Brain microvascular endothelial cell (primary cell): ENCODE measurements at regions not wholly inside any gene's neighbourhood (a gene's known extent, or its start where the extent isn't known, plus 50 kb on each side); places are given as distances from the start of the nearest gene placed in this dataset.

ENCODE experiments used
- DNase-seq: peaks from one replicate; pipeline ENCODE4 v3.0.0-alpha.2; 2020
- H3K27ac ChIP-seq: fragments of 250-450 bp; sonication (Bioruptor Pico); 2 replicates; pipeline ENCODE4 v1.5.1; 2020; ENCODE audit warnings: mild to moderate bottlenecking, moderate library complexity
- H3K27me3 ChIP-seq: fragments of 250-450 bp; sonication (Bioruptor Pico); replicated peaks from 2 replicates; pipeline ENCODE4 v1.5.1; 2020; ENCODE audit warnings: mild to moderate bottlenecking
- H3K36me3 ChIP-seq: fragments of 250-450 bp; sonication (Bioruptor Pico); replicated peaks from 2 replicates; pipeline ENCODE4 v1.5.1; 2020; ENCODE audit warnings: mild to moderate bottlenecking
- H3K4me3 ChIP-seq: 2 replicates; pipeline ENCODE4 v1.5.1; 2011; ENCODE audit warnings: low read depth, mild to moderate bottlenecking, control low read depth, low read length, moderate library complexity
- in situ Hi-C: cut with HindIII; loops from 2 replicates; pipeline ENCODE4 v1.10.0; 2017; ENCODE audit warnings: low sequenced_read_pairs, low pct_ligation_motif_present
- TF ChIP-seq, protein P1 (sequence below): IDR thresholded peaks from 2 replicates; pipeline ENCODE4 v1.5.1; 2011; ENCODE audit warnings: low read depth, mild to moderate bottlenecking, moderate library complexity, low read length, control low read depth, inconsistent platforms; ENCODE audit errors: missing control alignments

- H3K4me3 ChIP-seq = no peak overlapping the region
- in situ Hi-C loops = no loop called here
- H3K27ac ChIP-seq = no peak overlapping the region
- H3K27me3 ChIP-seq = no peaks in the 10 kb centered on the region
- TF ChIP-seq, protein P1, sequence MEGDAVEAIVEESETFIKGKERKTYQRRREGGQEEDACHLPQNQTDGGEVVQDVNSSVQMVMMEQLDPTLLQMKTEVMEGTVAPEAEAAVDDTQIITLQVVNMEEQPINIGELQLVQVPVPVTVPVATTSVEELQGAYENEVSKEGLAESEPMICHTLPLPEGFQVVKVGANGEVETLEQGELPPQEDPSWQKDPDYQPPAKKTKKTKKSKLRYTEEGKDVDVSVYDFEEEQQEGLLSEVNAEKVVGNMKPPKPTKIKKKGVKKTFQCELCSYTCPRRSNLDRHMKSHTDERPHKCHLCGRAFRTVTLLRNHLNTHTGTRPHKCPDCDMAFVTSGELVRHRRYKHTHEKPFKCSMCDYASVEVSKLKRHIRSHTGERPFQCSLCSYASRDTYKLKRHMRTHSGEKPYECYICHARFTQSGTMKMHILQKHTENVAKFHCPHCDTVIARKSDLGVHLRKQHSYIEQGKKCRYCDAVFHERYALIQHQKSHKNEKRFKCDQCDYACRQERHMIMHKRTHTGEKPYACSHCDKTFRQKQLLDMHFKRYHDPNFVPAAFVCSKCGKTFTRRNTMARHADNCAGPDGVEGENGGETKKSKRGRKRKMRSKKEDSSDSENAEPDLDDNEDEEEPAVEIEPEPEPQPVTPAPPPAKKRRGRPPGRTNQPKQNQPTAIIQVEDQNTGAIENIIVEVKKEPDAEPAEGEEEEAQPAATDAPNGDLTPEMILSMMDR = no peak
- no peaks in the 10 kb centered on the region for H3K36me3 ChIP-seq
- no peak for DNase-seq
Observed at GRCh38 chr2:41924024-41924423, 123.8 kb upstream of the PKDCC start.

DNA sequence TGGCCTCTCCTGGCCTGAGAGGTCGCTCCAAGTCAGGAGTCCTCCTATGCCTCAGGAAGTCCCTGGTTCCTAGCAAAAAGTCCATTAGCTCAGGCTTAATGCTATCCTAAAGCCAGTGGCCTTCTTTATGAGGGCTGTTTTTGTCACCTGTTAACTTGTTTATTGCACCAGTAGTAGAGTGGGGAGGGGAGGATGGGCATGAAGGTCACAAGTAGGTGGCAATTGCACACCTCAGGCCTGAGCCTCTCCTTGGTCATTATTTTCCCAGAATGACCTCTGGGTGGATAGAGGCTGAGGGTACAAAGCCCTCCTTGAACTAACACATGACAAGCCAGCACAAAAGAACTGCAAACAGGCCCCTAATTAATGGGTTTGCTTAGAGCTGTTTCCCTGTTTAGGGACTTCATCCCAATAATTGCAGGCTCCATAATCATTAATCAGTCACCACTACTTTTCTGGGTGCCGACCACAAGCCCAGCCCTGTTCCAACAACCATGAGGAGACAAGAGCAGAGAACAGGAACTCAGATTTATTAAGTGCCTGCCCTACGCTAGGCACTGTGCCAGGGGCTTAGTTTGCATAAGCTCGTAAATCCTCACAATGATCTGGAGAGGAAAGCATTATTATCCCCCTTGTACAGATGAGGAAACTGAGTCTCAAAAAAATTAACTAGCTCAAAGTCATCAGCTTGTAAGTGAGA is 123.0 kb upstream of the PKDCC start:
- Histone ChIP-seq H3K36me3 (no peaks in the 10 kb centered on the region), H3K27ac (no peak overlapping the region), H3K27me3 (no peaks in the 10 kb centered on the region), H3K4me3 (no peak overlapping the region)
- TF ChIP-seq, protein P1 = no peak
- DNase-seq = no peak
- in situ Hi-C loops = no loop called here

- in situ Hi-C loops = no loop called here
Observed at GRCh38 chr2:41925712-41926111, 122.1 kb upstream of the PKDCC start.

GRCh38 chr2:41926614-41927580 is 120.9 kb upstream of the PKDCC start:
- DNase-seq = no peak
- TF ChIP-seq, protein P1 = no peak
- no peaks in the 10 kb centered on the region for H3K27me3 ChIP-seq
- in situ Hi-C loops = no loop called here
- no peaks in the 10 kb centered on the region for H3K36me3 ChIP-seq
- H3K27ac ChIP-seq = no peak overlapping the region
- no peak overlapping the region for H3K4me3 ChIP-seq

More at GRCh38 chr2:41925712-41926111, 122.1 kb upstream of the PKDCC start:
- H3K27me3 ChIP-seq = no peaks in the 10 kb centered on the region
- H3K4me3 ChIP-seq = no peak overlapping the region
- TF ChIP-seq, protein P1 = no peak
- DNase-seq = no peak
- no peaks in the 10 kb centered on the region for H3K36me3 ChIP-seq
- no peak overlapping the region for H3K27ac ChIP-seq

DNA sequence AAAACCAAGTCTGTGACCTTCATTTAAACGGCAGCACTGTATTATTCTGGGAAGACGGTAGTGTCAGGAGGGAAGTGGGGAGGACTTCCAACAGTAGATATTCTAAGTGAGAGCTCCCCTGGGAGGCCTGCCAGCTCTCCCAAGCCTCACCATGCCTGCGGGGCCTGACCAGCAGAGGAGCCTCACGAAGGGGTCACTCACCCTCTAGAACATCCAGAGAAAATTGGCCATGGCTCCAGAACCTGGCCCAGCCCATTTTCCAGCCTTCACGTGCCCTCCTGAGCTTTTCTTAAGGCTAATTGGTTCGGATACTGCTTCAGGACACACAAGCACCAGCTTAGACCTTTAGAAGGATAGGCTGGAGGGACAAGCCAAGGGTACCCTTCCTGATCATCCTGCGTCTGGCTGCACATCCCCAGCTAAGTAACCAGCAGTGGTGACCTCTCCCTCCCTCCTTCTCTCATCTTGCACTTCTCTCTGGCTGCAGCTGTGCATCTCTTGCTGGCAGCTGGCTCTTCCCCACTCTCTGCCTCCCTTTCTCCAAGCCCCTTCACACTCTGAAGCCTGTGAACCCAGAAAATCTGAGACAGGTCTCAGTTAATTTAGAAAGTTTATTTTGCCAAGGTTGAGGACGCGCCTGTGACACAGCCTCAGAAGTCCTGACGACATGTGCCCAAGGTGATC is 120.1 kb upstream of the PKDCC start:
- no peak for DNase-seq
- H3K27ac ChIP-seq = no peak overlapping the region
- no peaks in the 10 kb centered on the region for H3K36me3 ChIP-seq
- in situ Hi-C loops = no loop called here
- TF ChIP-seq, protein P1 = no peak
- H3K4me3 ChIP-seq = no peak overlapping the region
- H3K27me3 ChIP-seq = no peaks in the 10 kb centered on the region
